ENCODE measurements at regions not wholly inside any gene's neighbourhood (a gene's known extent, or its start where the extent isn't known, plus 50 kb on each side); places are given as distances from the start of the nearest gene placed in this dataset.

DNA sequence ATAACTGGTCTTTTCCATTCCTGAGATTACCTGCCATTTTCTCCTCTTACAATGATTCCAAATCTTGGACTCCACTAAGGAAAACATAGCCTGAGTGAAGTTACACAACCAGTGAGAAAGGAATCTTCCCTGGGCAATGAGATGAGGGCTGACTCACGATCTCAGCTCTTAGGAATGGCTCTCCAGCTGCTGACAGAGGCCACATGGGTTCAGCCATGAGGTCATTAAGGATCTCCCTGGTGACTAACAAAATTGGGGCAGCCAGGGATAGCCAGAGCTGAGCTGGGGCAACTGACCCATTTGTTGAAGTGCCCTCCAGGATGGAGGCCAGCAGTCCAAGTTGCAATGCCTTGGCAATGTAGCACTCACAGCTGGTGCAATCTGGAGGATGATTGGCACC lies 78.7 kb upstream of the MKLN1 start:
- TF ChIP-seq POLR2A (IDR thresholded peaks at IDR 0.05; ENCODE audit: low read depth, low read length) (no peak), EZH2 (IDR thresholded peaks at IDR 0.05; ENCODE audit: borderline replicate concordance, low read depth, low read length, severe bottlenecking) (no peak), FOS (IDR thresholded peaks at IDR 0.05; ENCODE audit: borderline replicate concordance, insufficient read depth, low read length) (peak; percentile 55), POLR2AphosphoS5 (IDR thresholded peaks at IDR 0.05; ENCODE audit: insufficient read depth, low read depth, low read length) (no peak)
- TF ChIP-seq, protein P1, sequence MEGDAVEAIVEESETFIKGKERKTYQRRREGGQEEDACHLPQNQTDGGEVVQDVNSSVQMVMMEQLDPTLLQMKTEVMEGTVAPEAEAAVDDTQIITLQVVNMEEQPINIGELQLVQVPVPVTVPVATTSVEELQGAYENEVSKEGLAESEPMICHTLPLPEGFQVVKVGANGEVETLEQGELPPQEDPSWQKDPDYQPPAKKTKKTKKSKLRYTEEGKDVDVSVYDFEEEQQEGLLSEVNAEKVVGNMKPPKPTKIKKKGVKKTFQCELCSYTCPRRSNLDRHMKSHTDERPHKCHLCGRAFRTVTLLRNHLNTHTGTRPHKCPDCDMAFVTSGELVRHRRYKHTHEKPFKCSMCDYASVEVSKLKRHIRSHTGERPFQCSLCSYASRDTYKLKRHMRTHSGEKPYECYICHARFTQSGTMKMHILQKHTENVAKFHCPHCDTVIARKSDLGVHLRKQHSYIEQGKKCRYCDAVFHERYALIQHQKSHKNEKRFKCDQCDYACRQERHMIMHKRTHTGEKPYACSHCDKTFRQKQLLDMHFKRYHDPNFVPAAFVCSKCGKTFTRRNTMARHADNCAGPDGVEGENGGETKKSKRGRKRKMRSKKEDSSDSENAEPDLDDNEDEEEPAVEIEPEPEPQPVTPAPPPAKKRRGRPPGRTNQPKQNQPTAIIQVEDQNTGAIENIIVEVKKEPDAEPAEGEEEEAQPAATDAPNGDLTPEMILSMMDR (IDR thresholded peaks at IDR 0.05; ENCODE audit: extremely low read depth in 1 of 2, insufficient read depth in 1 of 2, low read depth in 1 of 2, low read length in 2 of 2): no peak
- TF ChIP-seq, protein P2, sequence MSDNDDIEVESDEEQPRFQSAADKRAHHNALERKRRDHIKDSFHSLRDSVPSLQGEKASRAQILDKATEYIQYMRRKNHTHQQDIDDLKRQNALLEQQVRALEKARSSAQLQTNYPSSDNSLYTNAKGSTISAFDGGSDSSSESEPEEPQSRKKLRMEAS (IDR thresholded peaks at IDR 0.05; ENCODE audit: insufficient read depth, insufficient read length): no peak
